ENCODE measurements at regions not wholly inside any gene's neighbourhood (a gene's known extent, or its start where the extent isn't known, plus 50 kb on each side); places are given as distances from the start of the nearest gene placed in this dataset.

DNA sequence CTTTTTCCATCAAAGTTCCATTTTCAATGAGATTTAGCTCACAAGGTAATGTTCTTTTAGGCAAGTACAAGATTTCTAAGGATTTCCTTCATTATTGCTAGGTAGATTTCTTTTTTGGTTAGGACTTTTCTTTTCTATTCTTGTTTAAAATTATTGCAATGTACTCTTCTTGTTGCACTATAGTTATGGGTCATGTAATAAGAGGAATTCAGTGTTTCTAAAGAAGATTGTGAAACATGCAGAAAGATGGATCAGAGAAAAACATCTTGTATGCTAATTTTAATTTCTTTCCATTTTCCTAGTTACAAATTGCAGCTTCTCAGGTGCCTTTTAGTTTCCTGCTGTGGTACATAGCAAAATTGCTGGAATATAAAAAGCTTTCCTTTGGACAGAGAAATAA is 56.1 kb downstream of the BTG1 start:
- no peak for DNase-seq

DNA sequence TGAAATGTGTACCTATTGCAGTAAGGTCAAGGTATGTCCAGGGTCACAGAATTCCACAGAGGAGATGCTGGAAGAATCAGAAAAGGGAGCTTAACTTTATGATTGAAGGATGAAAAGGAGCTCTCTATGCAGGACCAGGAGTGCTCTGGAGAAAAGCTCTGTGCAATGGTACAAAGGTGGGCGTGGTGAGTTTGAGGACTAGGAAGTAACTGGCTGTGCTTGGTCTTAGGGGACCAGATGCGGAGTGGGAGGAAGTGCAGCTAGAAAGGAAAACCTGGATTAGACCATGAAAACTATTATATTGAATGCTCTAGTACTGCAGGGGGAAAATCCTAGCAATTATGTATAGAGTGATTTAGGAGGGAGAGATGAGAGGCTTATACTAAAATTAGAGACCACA is 56.8 kb downstream of the BTG1 start:
- no peak for DNase-seq

DNA sequence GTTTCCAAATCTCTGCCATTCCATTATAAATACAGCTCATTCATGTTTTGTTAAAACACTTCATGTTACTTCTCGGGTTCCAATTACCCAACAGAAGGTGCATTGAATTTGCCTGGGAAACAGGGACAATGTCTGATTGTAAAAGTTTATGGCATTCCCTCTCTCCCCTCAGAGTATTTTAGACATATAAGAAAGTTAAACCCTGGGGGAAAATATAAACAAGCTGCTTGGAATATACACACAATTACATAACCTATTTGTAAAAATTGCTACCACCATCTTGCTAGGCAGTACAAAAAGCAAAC is 60.0 kb downstream of the BTG1 start:
- DNase-seq, result no peak

DNA sequence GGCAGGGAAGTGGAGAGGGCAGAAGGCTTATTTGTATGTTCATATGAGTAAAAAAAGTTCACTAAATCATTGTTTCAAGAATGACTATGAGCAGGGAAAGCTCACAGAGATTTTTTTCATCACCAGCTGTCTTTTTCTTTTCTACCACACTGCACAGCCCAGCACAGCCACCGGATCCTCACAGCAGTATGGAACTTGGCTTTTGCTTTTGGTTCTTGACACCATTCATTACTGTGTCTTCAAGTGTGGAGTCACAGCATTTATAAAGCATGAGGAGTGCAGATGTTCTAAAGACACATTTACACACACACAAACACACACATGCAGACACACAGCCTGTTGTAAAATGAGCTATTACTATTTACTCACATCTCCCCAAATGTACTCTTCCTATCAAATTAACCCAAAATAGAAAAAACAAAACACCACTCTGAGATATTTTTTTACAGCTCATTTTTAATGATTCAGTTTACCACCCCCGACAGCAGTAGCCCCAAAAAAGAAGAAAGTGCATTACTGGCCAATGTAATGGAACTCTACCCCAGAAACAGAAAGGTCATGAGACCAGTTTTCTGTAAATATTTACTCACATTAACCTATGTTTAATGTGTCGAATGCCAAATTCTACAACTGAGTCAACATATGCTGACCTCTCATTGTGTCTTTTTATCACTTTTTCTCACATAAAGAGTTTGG is 60.5 kb downstream of the BTG1 start:
- no peak for DNase-seq

DNA sequence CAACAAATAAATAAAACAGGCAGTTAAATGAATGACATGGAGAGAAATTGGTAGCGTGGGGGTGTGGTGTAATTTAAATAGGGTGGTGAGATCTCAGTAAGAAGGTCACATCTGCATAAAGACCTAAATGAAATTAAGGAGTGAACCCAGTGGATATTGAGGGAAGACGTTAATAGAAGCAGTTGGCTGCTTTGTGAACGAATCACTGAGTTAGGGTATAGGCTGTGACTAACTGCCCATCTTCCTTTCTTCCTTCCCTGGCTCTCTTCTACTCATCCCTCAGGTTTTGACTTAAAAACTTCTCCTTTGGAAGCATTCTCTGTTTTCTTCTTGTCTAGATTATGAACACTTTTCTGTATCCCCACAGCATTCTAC is 64.7 kb downstream of the BTG1 start:
- DNase-seq, result no peak

DNA sequence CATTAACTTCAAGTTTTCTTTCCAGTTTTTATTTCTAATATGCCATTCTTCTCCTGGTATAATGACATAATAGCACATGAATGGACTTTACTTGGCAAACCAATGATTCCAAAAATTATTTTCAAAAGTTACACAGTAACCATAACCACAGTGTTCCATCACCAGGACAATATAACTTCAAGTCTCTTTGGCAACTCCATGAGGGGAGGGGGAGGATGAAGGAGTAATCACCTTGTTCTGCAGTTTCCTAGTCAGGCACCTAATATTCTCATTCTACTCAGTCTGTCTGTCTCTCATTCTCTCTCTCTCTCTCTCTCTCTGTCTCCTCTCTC is 66.6 kb downstream of the BTG1 start:
- no peak for DNase-seq

DNA sequence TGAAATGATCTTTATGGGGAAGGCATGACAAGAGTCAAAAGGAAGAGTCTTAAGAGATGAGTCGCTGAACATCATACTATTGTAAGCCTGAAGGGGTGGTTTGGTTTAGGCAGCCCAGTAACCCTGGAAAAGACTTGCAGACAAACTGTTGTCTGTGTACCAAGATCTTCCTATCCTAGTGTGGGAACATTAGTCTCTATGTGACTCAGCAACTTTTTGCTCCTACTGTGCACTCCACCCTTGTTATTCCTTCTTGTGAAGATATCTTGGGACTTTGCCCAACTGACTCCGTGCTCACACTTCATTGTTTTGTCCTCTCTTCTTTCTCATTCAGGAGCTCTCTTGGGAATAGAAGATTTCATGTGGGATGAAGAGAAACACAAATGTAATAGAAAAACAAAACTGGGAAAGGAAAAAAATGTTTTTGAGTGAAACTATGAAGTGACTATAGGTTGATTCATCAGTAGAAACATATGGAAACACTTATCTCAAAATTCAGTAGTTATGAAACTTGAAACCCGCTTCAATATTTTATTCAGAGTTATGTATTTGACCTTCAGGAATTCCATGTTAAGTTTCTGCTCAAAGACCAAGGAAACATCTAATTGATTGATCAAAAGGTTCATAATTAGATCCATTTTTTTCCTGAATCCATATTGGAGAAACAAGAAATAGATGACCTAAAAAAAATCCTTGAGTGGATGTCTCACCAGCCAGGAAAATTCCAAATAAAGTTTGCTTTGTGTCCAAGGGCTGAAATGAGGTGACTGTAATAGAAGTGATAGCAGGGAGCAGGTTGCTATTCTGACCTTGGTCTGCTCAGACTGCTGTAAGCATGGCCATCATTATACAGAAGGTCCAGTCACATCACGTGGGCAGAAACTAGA is 67.2 kb downstream of the BTG1 start:
- no peak for DNase-seq

DNA sequence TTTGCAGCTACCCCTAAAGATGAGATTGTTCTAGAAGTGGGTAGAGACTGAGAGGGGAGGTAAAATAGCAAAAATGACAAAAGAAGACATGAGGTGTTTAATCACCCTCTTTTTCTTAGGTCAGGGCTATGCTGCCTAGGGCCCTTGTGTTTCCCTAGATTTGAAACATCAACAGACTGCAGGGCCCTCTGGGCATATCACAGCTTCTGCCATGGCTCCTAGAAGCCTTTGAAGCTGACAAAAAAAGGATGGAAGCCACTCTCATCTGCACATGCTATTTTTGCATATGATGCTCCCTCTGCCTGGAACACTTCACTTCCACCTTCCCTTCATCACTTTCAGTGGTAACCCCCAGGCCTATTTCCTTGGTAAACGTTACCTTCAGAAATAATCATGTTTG is 68.1 kb downstream of the BTG1 start:
- no peak for DNase-seq

DNA sequence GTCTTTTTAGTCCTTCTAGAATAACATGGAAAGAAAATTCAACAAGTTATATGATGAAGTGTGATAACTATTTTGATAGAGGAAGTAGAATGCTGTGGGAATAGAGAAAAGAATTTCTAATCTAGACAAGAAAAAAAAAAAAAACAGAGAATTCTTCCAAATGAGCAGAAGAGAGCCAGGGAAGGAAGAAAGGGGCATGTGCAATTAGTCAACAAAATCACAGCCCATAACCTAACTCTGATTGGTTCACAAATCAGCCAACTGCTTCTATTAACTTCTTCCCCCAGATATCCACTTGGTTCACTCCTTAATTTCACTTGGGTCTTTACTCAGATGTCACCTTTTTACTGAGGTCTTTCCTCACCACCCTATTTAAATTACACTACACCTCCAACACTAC is 69.5 kb downstream of the BTG1 start:
- no peak for DNase-seq

DNA sequence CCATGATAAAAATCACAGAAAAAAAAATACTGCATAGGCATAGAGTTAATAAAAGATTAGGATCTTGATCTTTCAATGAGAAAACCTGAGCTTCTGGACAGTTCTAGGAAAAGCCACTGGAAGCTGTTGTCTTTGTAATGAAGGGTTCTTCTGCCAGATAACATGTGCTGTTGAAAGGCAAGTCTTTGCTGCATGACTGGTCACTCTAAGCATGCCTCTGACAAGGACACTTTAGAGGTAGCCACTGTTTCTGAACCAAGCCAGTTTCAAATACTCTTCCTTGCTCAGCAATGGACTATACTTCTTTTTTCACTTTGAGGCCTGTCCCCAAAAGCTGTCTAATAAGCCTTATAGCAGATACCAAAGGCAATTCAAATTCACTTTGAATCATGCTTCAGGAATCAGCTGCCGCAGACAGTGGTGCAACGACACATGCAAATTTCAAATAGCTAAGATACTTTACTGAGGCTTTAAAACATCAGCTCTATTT is 70.2 kb downstream of the BTG1 start:
- no peak for DNase-seq

DNA sequence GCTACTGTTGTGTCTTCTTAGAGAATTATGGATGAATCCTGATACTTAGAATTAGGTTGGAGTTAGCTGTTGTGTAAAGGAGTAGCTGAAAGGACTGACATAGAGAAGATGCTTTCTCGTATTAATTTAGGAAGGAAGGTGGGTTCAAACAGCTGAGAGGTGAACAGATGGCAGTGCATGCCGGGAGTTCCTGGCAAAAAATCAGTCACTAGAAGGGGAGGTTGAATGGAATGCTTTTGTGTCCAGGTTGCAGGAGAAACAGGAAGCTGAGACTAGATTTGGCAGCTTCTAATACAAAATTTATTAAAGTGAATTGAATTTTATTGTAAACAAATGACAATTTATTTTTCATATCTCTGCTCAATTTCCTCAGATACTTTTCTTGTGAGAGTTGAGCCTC is 70.8 kb downstream of the BTG1 start:
- DNase-seq, result no peak

DNA sequence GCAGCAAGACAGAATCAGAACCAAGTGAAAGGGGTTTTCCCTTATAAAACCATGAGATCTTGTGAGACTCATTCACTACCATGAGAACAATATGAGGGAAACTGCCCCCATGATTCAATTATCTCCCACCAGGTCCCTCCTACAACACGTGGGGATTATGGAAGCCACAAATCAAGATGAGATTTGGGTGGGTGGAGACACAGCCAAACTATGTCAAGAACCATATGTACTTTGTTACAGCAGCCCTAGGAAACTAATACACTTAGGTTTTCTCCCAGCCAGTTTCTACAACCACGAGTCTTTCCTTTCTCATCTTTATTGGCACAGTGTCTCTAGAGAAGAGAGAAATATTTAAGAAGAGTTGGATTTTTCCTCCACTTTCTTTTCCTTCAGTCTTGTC is 72.6 kb downstream of the BTG1 start:
- DNase-seq, result no peak

DNA sequence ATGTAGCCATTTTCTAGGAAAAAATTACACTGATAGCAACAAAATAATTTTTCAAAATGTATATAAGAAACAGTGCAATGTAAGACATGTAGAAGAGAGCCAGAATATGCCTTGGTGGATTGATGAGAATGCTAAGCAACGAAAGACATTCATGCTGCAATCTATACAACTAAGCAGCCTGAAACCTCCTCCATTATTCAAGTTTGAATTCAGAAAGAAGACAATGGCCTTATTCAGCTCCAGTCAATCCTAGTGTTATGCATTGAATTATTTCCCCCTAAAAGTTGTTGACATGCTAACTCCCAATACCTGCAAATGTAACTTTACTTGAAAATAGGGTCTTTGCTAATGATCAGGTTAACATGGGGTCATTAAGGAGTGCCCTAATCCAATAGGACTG is 73.5 kb downstream of the BTG1 start:
- no peak for DNase-seq

DNA sequence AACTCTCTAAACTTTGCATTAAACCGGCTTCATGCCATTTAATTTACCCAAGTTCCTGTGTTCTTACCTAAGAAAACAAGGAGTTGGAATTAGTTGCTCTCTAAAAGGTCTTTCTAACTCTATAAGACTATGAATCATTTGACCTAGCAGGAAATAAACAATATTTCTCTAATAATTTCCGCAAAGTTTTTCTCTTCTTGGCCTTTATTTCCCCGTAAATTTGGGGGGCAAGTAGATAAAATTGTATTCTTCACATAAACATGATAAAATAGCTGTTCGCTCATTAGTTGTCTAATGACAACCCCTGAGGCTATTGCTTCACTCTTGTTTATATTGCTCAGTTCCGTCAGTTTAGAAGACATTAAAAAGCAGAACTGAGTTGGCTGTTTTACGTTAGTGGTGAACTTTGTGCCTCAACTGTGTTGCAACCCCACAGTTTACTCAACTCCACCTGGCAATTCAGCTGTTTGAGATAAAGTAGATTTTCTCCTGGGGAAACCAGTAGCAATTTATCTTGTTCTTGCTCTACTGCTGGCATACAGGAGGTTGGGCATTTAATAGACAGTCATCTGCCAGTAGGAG is 74.7 kb downstream of the BTG1 start:
- no peak for DNase-seq

DNA sequence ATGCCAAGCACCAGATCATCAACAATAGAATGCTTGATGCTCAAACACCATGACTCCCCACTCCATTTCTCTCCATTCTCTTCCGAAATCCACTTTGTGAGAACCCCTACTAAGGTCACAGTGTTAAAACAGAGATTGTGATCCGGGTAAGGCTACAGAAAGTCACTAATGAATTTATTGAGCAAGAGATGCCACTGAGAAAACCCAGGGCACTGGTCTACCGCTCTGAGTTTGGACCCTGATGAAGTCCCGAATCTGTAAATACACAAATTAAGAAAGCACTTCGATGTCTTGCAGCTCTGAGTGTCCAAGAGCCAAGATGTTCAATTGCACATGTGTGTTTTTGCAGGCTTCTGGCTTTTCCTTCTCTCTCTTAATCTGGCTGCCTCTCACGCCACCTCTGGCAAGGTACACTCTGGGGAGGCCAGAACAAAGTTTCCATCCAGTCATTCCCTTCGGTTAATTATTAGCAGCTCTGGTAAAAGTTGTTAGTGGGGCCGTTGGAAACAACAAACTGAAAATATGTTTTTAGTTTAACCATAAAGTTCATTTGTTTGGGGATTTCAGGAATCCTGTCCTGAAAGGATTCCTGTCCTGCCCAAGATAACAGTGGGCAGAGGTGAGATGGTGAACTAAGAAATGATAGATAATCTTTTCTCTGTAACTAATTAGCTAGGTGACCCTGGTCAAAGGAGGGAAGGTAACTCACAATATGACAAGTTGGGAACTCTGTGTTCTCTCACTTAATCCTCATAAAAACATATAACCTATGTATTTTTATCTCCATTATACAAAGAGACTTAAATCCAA is 75.4 kb downstream of the BTG1 start:
- no peak for DNase-seq

DNA sequence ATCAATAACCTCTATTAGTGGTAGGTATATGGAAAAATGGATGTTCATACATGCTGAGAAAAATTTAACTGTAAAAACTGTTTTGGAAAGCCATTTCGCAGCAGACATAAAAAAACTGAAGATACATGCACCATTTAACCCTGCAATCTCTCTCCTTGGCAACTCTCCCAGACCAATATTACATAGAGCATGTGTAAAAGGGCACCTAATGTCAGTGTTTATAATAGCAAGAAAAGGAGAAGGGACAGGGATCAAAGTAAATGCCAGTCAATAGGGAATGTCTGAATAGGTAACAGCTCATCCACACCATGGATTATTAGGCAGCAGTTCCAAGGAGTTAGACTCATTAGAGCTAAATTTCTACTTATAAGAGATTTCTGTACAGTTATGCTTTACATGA is 77.2 kb downstream of the BTG1 start:
- DNase-seq, result no peak

DNA sequence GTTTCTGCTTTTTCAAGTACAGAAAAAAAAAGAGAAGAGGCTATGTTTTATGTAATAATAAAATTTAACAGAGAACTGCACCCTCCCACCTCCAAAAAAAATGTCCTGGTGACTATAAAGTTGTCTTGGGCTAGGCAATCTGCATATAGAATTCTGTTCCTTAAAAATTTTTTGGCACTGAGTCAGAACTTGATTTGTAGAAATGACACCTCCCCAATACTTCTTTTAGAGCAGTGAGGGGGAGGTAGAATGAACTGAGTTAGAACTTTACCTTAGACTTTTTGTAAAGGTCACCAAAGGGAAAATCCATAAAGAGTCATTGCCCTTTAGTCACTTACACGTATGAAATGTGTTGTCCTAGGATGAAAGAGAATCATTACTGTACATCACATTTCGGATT is 80.0 kb downstream of the BTG1 start:
- no peak for DNase-seq

DNA sequence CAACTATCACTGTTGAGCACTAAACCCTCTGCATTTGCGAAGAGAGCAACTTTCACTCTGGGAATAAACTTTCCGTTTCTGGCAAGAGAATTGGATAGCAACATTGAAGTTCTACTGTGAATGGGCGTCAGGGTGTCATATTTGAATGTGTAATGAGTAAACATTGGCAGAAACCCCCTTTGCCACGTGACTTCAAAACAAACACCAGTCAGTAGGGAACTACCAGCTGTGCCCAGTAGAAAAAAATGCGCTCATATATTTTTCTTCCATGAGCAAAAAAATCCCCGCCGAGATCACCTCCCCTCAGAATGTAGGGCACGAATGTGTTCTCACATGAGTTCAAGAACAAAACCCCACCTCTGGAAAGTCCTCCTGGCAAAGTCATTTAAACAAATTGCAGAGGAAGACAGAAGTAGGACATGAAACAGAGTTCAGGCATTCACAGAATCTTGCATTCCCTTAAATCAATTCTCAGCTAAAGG is 80.6 kb downstream of the BTG1 start:
- peak; percentile 74 for DNase-seq

DNA sequence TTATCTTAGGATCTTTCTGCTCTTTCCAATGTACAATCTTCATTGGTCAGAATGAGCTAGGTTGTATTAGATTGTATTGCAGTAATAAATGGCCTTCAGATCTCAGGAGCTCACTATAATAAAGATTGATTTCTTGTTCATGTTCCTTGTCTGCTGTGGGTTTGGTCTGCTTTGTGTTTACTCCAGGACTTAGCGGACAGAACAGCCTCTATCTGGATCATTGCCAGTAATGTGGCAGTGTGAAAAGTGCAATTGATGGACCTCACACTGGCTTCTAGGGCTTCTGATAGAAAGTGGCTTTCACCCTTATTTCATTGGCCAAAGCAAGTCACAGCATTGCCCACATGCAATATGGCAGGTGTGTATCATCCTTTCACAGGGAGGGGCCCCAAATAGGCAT is 81.2 kb downstream of the BTG1 start:
- DNase-seq, result no peak

DNA sequence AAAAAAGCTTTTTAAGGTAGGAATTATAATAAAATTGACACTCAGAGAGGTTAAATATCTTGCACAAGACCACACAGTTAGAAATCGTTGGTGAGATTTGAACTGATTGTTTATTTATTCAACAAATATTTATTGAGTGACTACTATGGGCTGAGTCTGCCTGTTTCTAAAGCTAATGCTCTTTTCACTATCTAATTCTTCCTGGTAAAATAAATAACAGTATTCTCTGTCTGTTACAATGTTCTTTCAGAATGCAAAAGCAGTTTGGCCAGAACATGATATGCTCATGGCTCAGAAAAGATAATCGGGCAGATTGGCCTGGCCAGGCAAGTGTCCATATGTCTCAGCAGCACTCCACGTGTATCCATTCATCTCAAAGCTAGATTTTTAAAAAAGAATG is 82.0 kb downstream of the BTG1 start:
- no peak for DNase-seq

DNA sequence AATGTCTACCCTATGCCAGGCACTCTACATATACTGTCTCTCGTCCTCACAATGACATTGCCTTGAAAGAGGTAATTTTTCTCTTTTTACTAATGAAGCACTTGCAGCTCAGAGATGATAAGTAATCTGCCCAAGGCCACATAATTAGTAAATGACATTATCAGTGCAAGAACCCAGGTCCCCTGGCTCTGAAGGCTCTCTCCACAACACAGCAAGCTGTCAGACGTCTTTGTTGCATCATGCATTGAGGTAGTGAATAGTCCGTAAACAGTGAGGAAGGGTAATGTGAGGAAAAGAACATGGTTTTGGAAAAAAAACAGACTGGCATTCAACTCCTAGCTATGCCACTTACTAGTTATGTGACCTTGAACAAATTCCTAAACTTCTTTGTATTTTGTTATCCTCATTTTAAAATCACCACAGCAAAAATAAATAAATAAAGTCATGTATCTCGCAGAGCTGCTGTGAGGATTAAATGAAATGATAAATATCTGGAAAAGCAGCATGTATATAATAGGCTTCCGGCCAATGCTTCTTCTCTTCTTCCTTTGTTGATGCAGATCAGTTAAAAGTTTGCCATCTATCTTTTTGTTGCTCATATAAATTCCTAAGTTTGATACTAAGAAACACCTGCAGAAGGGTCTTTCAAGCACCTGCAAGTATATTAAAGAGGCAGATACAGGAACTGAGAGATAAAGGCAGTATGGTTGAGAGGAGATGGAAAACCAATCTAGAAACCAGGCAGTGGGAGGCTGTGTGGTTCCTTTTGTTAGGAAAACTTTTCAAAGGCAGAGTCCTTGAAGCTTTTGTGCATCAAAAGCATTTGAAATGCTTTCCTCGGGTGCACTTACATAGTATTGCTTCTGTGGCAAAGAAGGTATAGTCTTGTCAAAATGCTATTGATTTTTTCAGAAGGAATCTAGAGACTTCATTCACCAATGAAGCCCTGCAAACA is 82.8 kb downstream of the BTG1 start:
- DNase-seq, result no peak

DNA sequence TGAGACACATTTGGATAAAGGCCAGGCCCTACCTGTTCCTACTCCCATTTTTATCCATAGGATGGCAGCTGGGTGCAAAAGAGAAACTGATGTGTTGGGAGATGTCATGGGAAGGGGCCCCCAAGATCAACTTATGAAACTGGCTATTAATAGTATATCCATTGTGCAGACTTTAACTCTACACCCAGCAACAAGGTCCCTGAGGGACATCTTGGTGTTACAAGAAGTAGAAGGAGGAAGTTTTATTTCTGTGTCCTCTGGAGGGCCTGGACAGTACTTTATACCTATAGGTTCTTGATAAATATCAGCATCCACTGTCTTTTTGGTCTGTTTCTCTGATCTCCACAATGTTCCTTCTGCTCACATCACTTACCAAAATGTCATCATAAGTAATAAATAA is 84.6 kb downstream of the BTG1 start:
- DNase-seq, result no peak
